Hepatocyte (in vitro differentiated cells): ENCODE measurements at regions not wholly inside any gene's neighbourhood (a gene's known extent, or its start where the extent isn't known, plus 50 kb on each side); places are given as distances from the start of the nearest gene placed in this dataset.

Experiments used
- CTCF ChIP-seq: fragments of 200-600 bp; sonication (generic); IDR thresholded peaks from 2 replicates; pipeline ENCODE4 v1.5.1; 2016; ENCODE audit warnings: antibody characterized with exemption, mild to moderate bottlenecking; ENCODE audit not compliant: poor library complexity
- EZH2 ChIP-seq: fragments of 200-600 bp; sonication (generic); IDR thresholded peaks from 2 replicates; pipeline ENCODE4 v1.6.1; 2016; ENCODE audit warnings: antibody characterized with exemption, mild to moderate bottlenecking, borderline replicate concordance

- TF ChIP-seq CTCF (no peak), EZH2 (no peak)
Measured at GRCh38 chr6:112997421-112998085, 650.4 kb downstream of the RFPL4B start.
